Skeletal muscle satellite cell (primary cell): ENCODE measurements at regions not wholly inside any gene's neighbourhood (a gene's known extent, or its start where the extent isn't known, plus 50 kb on each side); places are given as distances from the start of the nearest gene placed in this dataset.
"Not testable (repeated sequence)": the region's sequence is repeated elsewhere in the genome, so short reads cannot be mapped to it uniquely, and the experiment has no call there.

Experiments used
- H3K27me3 ChIP-seq: 2 replicates; pipeline ENCODE4 v1.7.0; 2013; ENCODE audit warnings: low read length; ENCODE audit not compliant: control insufficient read depth, insufficient read depth
- H3K36me3 ChIP-seq: 2 replicates; pipeline ENCODE4 v1.7.0; 2013; ENCODE audit warnings: mild to moderate bottlenecking, control low read depth, low read length; ENCODE audit not compliant: insufficient read depth
- H3K4me1 ChIP-seq: 2 replicates; pipeline ENCODE4 v1.7.0; 2013; ENCODE audit warnings: low read length; ENCODE audit not compliant: control insufficient read depth, insufficient read depth
- H3K4me2 ChIP-seq: 2 replicates; pipeline ENCODE4 v1.7.0; 2013; ENCODE audit warnings: mild to moderate bottlenecking, low read length
- H3K4me3 ChIP-seq: 2 replicates; pipeline ENCODE4 v1.7.0; 2013; ENCODE audit warnings: low read length
- H3K9ac ChIP-seq: 2 replicates; pipeline ENCODE4 v1.7.0; 2013; ENCODE audit warnings: mild to moderate bottlenecking, low read depth, low read length, moderate library complexity
- H3K9me3 ChIP-seq: replicated peaks from 2 replicates; pipeline ENCODE4 v1.7.0; 2013; ENCODE audit warnings: mild to moderate bottlenecking, control low read depth, low read length

DNA sequence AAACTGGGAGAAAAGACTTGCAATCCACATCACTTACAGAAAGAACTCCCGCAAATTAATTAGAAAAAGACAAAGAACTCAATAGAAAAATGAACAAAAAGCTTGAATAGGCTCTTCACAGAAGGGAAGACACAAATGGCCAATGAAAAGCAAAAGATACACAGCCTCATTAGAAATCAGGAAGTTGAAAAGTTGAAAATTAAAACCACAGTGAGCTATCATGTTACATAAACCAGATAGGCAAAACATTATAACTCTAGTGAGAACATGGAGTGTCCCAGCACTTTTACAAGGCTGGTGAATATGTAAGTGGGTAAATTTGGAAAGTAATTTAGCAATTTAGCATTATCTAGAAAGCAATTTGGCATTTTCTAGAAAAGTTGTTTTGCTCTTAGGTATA, 158.4 kb upstream of the RASSF8 start:
- H3K27me3 ChIP-seq: no peaks in the 10 kb centered on the region
- no peak overlapping the region for H3K4me2 ChIP-seq
- H3K4me3 ChIP-seq: no peak overlapping the region
- H3K9me3 ChIP-seq: no peaks in the 10 kb centered on the region
- no peak overlapping the region for H3K9ac ChIP-seq
- H3K36me3 ChIP-seq: no peaks in the 10 kb centered on the region
- H3K4me1 ChIP-seq: peaks cover 18% of the 10 kb centered on the region

DNA sequence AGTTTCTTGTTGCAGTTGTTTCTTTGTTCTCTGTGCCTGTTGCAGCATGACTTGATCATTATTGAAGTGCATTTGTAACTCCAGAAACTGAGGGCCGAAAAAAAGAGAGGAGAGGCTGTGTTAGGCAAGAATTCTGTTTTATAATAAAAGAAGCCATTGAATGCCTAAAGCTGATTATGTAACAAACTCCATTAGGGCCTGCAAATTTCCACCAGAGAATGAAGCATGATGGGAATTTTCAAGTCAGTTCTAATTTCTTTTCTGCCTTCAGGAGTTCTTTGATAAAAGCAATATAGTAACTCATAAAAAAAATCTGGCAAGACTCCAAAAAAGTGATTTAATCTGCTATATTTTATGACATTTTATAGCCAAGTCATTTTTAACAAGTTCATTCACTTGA, 156.7 kb upstream of the RASSF8 start:
- Histone ChIP-seq H3K4me1 (peaks cover 19% of the 10 kb centered on the region), H3K9ac (no peak overlapping the region), H3K36me3 (no peaks in the 10 kb centered on the region), H3K27me3 (no peaks in the 10 kb centered on the region), H3K9me3 (no peaks in the 10 kb centered on the region), H3K4me3 (no peak overlapping the region), H3K4me2 (no peak overlapping the region)

DNA sequence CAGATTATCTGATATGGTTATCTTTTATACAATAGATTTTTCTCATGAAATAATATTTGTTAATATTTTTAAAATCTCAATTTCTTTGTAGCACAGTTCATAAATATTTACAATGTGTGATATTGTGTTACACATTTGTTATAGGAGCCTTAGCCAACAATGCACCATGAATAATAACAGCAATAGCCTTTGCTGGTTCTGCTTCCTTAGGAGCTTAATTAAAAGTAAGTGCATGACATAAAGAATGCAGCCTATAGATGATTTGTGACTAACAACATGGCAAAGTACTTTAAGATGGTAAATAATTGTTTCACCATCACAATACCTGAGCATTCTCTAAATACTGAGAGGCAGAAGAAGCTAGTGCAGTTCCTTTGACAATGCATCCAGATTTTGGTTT, 156.3 kb upstream of the RASSF8 start:
- no peaks in the 10 kb centered on the region for H3K9me3 ChIP-seq
- no peaks in the 10 kb centered on the region for H3K27me3 ChIP-seq
- H3K9ac ChIP-seq: no peak overlapping the region
- H3K36me3 ChIP-seq: no peaks in the 10 kb centered on the region
- peaks cover 20% of the 10 kb centered on the region for H3K4me1 ChIP-seq
- H3K4me3 ChIP-seq: no peak overlapping the region
- no peak overlapping the region for H3K4me2 ChIP-seq

DNA sequence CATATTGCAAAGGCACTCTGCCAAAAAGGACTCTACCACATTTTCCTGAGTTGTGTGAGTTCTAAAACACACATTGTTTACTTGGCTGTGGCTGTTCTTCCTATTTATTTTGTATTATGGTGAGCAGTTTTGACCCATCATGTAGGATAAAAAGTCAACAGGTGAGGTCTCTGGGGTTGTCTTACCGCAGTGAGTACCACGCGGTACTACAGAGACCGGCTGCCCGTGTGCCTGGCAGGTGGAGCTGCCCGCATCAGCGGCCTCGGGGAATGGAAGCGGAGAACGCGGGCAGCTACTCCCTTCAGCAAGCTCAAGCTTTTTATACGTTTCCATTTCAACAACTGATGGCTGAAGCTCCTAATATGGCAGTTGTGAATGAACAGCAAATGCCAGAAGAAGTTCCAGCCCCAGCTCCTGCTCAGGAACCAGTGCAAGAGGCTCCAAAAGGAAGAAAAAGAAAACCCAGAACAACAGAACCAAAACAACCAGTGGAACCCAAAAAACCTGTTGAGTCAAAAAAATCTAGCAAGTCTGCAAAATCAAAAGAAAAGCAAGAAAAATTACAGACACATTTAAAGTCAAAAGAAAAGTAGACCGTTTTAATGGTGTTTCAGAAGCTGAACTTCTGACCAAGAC, 155.3 kb upstream of the RASSF8 start:
- H3K27me3 ChIP-seq, H3K36me3 ChIP-seq, H3K4me2 ChIP-seq, H3K9me3 ChIP-seq, H3K9ac ChIP-seq, H3K4me3 ChIP-seq: not testable (repeated sequence)
- H3K4me1 ChIP-seq: peaks cover 20% of the 10 kb centered on the region

DNA sequence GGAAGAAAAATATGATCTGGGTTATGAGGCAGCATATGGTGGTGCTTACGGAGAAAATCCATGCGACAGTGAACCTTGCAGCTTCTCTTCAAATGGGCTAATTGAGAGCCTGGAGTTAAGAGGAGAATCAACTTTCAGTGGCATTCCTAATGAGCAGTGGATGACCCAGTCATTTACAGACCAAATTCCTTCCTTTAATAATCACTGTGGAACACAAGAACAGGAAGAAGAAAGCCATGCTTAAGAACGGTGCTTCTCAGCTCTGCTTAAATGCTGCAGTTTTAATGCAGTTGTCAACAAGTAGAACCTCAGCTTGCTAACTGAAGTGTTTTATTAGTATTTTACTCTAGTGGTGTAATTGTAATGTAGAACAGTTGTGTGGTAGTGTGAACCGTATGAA, 154.2 kb upstream of the RASSF8 start:
- H3K27me3 ChIP-seq, H3K9me3 ChIP-seq, H3K9ac ChIP-seq, H3K4me2 ChIP-seq, H3K36me3 ChIP-seq, H3K4me3 ChIP-seq: not testable (repeated sequence)
- peaks cover 20% of the 10 kb centered on the region for H3K4me1 ChIP-seq

DNA sequence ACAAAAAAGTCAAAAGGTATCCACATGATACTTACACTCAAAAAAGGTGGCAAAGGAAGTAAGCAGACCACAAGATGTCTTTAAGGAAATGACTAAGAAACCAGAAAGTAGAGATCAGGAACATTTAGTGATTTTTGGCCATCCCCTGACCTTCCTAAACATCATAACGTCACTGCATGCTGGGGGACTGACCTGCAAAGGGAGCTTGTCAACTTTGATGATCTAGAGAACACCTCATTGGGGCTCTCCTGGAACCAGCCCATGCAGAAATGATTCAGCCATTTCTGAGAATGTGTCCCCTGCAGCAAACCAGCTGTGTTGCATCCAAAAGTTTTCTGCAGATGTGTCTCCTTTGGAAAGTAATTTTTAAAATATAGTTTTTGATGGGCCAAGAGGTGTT, 152.2 kb upstream of the RASSF8 start:
- peaks cover 15% of the 10 kb centered on the region for H3K4me1 ChIP-seq
- H3K4me2 ChIP-seq: peak overlapping the region; percentile 14
- no peaks in the 10 kb centered on the region for H3K27me3 ChIP-seq
- H3K9me3 ChIP-seq: no peaks in the 10 kb centered on the region
- no peaks in the 10 kb centered on the region for H3K36me3 ChIP-seq
- no peak overlapping the region for H3K4me3 ChIP-seq
- H3K9ac ChIP-seq: no peak overlapping the region

DNA sequence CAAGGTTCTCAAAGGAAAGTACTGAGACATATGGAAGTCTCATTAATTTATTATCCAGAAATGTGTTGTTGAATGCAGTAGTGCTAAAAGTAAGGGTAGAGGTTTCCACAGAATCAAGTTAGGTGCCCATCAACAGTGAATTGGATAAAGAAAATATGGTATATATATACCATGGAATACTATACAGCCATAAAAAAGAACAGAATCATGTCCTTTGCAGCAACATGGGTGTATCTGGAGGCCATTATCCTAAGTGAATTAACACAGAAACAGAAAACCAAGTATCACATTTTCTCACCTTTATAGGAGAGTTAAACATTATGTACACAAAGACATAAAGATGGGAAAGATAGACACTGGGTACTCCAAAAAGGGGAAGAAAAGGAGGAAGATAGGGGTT, 149.9 kb upstream of the RASSF8 start:
- H3K4me3 ChIP-seq: no peak overlapping the region
- H3K4me1 ChIP-seq: peaks cover 26% of the 10 kb centered on the region
- H3K4me2 ChIP-seq: no peak overlapping the region
- no peaks in the 10 kb centered on the region for H3K9me3 ChIP-seq
- H3K27me3 ChIP-seq: no peaks in the 10 kb centered on the region
- no peak overlapping the region for H3K9ac ChIP-seq
- no peaks in the 10 kb centered on the region for H3K36me3 ChIP-seq

DNA sequence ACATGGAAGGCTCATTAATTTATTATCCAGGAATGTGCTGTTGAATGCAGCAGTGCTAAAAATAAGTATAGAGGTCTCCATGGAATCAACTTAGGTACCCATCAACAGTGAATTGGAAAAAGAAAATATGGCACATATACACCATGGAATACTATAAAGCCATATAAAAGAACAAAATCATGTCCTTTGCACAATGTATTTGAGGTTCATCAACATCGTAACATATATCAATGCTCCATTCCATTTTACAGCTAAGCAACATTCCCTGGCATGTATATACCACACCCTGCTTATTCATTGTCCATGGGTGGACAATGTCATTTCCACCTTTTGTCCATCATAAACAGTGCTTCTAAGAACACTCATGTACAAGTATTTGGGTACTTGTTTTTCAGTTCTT, 147.8 kb upstream of the RASSF8 start:
- no peaks in the 10 kb centered on the region for H3K36me3 ChIP-seq
- H3K27me3 ChIP-seq: no peaks in the 10 kb centered on the region
- no peak overlapping the region for H3K4me3 ChIP-seq
- H3K4me2 ChIP-seq: no peak overlapping the region
- H3K9me3 ChIP-seq: no peaks in the 10 kb centered on the region
- H3K4me1 ChIP-seq: peaks cover 21% of the 10 kb centered on the region
- H3K9ac ChIP-seq: no peak overlapping the region

DNA sequence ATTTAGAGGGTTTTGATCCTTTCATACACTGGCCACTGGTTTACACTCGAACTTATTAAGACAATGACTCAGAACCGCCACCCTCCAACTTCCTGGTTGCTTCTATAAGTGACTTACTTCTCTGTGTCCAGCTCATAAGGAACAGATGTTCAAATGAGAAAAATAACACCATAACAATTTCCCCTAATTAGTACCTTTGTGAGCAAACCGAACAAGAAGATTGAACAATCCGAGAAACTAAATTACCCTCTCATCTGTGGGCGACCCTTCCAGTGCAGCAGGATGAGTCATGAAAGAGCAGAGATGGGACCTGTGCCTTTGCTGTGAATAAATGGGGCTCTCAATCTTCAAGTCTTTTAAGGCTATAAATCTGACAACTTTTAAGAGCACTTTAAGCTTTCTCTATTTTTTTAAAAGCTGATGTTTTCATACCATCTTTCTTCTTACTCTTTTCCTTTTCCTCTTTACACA, 146.8 kb upstream of the RASSF8 start:
- Histone ChIP-seq H3K36me3 (no peaks in the 10 kb centered on the region), H3K9ac (no peak overlapping the region), H3K4me3 (no peak overlapping the region), H3K9me3 (no peaks in the 10 kb centered on the region), H3K4me1 (peaks cover 13% of the 10 kb centered on the region), H3K4me2 (no peak overlapping the region), H3K27me3 (no peaks in the 10 kb centered on the region)

DNA sequence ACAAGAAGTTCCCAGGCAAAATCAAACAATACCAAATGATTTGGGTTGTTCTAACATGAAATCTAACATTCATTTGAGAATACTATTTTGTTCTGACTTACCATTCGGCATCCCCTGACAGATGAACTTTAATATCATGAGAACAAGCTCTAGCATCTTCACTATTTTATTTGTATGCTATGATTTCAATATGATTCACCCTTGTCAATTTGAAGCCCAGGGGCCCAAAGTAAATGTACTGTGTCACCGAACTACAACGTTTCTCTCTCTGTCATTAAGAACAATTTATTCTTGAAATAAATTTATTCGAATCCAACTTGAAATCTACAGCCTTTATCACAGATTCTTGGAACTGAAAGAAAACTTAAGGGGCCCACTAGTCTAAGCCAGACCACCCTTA, 146.2 kb upstream of the RASSF8 start:
- Histone ChIP-seq H3K9me3 (no peaks in the 10 kb centered on the region), H3K9ac (no peak overlapping the region), H3K4me2 (no peak overlapping the region), H3K4me3 (no peak overlapping the region), H3K27me3 (no peaks in the 10 kb centered on the region), H3K36me3 (no peaks in the 10 kb centered on the region), H3K4me1 (peaks cover 10% of the 10 kb centered on the region)

DNA sequence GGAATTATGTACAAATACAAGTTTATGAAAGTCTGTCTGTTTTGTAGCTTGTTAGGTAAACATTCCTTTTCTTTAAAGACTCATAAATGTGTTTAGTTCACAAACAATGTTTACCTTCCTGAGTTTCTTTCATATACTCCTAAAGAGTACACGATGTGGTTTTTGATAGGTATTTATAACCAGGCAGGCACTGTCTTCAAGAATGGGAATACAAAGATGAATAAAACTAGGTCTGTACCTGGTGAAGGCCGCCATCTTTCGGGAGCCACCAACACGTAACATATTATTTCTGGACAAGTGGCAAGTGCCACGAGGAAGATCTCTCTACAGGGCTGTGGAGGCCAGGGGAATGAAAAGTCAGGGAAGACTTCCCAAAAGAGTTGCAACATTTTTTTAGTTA, 144.6 kb upstream of the RASSF8 start:
- H3K4me2 ChIP-seq: no peak overlapping the region
- no peaks in the 10 kb centered on the region for H3K27me3 ChIP-seq
- no peaks in the 10 kb centered on the region for H3K36me3 ChIP-seq
- H3K4me1 ChIP-seq: peaks cover 10% of the 10 kb centered on the region
- no peaks in the 10 kb centered on the region for H3K9me3 ChIP-seq
- no peak overlapping the region for H3K4me3 ChIP-seq
- H3K9ac ChIP-seq: no peak overlapping the region

DNA sequence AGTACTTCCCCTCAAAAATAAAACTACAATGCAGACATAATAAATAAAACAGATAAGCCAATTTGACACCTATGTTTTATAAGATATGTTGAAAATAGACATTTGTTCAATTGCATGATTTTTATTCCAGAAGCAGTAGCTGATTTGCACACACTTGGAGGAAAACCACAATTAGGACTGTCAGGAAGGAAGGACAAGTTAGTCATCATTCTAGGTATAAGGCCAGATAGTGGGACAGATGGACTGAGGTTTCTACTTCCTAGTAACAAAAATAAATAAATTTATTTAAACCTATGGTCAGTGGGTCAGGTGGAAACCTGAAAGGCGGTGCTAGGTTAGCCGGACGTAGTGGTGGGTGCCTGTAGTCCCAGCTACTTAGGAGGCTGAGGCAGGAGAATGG, 141.8 kb upstream of the RASSF8 start:
- Histone ChIP-seq H3K4me3 (no peak overlapping the region), H3K4me1 (peaks cover 7% of the 10 kb centered on the region), H3K9me3 (no peaks in the 10 kb centered on the region), H3K4me2 (no peak overlapping the region), H3K27me3 (no peaks in the 10 kb centered on the region), H3K36me3 (no peaks in the 10 kb centered on the region), H3K9ac (no peak overlapping the region)
